ENCODE measurements at regions not wholly inside any gene's neighbourhood (a gene's known extent, or its start where the extent isn't known, plus 50 kb on each side); places are given as distances from the start of the nearest gene placed in this dataset.

DNA sequence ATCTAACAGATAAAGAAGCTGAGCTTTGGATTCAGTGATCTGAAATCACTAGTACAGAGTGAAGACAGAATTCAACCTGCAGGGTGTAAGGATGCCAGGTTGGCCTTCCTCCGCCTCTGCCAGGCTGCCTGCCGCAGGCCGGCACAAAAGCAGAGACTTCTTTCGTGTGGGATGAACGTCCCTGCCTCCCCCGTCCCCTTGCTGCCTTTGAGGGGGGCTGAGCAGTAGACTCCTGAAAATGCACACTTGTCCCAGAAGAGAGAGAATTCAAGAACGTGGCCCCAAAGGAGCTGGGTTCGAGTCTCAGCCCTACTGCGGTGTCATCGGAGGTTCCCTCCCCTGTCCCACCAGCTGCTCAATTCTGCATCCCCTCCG lies 154.3 kb downstream of the BCL11B start:
- no peak for DNase-seq (ENCODE audit: low read depth)
- H3K4me3 ChIP-seq (ENCODE audit: low read depth, low read length): no peak overlapping the region

DNA sequence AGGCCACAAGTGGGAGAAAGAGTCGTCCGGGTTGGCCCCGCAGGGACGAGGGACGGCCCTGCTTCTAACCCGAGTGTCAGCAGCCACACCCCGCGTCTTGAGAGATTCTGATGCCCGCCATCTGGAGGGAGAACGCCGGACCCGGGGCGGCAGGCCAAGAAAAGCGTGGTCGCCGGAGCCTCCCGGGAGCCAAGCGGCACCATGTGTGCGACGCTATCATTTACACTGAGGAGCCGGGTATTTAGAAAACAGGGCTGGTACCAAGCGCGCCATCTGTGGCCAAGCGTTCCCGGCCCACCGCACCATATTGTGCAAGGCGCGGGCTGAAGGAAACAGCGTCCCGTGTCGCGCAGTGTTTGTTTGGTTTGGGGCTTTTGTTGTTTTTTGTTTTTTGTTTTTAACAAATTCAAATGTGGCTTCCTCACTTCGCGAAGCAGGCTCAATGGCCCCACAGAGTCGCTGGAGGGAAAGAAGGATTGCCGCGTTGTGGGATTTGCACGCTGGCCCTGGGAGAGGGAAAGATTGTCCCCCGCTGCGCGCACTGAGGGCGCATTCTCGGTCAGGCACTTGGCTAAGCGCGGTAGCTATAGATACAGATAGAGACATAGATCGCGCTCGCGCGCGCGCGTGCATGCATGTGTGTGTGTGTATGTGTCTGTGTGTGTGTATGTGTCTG lies 153.8 kb downstream of the BCL11B start:
- no peak overlapping the region for H3K4me3 ChIP-seq (ENCODE audit: low read depth, low read length)
- DNase-seq (ENCODE audit: low read depth): no peak

DNA sequence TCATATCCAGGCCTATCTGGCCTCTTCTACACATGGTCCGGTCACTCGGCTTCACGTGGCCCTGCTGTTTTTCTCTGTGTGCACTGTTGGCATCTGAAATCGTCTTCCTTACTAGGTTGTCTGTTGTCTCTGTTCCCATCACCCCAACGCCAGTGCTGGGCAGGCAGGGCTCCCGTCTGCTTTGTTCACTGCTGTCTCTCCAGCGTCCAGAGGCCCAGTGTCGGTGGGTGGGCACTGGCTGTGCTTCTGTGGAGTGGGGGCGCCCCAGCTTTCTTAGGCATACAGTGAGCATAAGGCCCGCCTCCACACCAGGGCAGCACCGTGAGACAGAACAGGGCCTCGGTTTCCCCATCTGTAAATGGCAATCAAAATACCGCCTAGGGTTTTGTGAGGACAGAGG lies 153.1 kb downstream of the BCL11B start:
- no peak overlapping the region for H3K4me3 ChIP-seq (ENCODE audit: low read depth, low read length)
- DNase-seq (ENCODE audit: low read depth): no peak
